GM19455 (cell line): ENCODE measurements at regions not wholly inside any gene's neighbourhood (a gene's known extent, or its start where the extent isn't known, plus 50 kb on each side); places are given as distances from the start of the nearest gene placed in this dataset.

Source experiments
- ATAC-seq: cut with Tn5 transposase; IDR thresholded peaks from one replicate; pipeline ENCODE4 v1.9.1; 2021; ENCODE audit not compliant: unreplicated experiment

DNA sequence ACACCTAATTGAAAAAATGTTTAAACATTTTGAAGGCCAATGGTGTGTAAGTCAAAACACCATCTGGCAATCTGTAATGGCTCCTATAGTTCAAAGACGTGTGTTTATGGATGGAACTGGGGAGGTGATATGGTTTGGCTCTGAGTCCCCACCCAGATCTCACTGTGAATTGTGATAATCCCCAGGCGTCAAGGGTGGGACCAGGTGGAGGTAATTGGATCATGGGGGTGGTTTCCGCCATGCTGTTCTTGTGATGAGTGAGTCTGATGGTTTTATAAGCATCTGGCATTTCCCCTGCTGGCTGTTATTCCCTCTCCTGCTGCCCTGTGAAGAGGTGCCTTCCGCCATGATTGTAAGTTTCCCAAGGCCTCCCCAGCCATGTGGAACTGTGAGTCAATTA is 52.2 kb downstream of the ADRA2C start:
- no peak for ATAC-seq

DNA sequence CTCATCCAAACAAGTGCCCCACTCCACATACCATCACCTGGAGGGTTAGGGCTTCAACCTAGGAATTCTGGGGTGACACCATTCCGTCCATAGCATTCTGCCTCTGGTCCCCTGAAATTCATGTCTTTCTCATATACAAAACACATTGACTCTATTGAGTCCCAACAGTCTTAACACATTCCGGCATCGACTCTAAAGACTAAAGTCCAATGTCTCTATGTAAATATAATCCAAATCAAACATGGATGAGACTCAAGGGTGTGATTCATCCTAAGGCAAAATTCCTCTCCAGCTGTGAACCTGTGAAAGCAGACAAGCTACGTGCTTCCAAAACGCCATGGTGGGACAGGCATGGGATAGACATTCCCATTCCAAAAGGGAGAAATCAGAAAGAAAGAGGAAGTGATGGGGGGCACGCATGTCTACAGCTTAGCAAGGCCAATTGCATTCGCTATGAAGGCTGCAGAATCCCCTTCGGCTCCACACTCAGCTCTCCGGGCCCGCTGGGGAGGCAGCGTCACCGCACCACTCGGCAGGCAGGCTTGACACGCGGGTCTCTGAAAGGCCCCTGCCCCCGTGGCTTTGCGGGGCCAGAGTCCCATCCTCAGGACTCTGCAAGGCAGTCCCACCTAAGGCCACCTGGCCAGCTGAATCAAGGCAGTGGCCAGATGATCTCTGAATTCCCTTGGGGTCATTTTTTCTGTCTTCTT is 53.2 kb downstream of the ADRA2C start:
- no peak for ATAC-seq

DNA sequence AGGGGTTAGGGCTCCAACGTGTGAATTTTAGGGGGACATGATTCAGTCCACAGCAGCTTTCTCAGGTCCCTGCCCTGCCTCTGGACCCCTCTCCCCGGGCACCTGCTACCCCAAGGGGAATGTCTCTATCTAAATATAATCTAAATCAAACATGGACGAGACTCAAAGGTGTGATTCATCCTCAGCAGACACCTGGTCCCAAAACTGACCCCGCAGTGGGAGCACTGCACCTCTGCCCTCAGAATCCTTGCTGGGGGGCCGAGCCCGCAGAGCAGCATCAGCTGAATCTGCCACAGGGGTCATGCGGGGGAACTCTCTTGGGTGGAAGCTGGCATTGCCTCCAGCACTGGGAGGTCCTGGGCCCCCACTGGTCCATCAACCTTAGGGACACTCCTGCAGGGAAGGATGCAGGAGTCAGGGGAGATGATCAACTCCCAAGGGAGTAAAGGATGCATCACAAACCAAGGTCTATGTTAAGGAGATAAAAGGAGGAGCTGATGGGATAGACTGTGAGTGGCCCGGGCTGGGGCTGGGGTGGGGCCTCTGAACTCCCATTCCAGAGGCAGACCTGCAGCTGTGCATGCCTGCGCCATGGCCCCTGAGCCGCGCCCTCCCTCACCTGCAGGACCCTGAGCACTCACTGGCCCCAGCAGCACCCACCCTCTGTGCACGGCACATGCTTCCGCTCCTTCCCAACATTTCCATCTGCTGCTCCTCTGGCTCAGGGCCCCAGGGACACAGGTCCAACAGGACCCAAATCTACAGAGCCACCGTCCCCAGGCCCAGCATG is 54.0 kb downstream of the ADRA2C start:
- ATAC-seq: no peak

DNA sequence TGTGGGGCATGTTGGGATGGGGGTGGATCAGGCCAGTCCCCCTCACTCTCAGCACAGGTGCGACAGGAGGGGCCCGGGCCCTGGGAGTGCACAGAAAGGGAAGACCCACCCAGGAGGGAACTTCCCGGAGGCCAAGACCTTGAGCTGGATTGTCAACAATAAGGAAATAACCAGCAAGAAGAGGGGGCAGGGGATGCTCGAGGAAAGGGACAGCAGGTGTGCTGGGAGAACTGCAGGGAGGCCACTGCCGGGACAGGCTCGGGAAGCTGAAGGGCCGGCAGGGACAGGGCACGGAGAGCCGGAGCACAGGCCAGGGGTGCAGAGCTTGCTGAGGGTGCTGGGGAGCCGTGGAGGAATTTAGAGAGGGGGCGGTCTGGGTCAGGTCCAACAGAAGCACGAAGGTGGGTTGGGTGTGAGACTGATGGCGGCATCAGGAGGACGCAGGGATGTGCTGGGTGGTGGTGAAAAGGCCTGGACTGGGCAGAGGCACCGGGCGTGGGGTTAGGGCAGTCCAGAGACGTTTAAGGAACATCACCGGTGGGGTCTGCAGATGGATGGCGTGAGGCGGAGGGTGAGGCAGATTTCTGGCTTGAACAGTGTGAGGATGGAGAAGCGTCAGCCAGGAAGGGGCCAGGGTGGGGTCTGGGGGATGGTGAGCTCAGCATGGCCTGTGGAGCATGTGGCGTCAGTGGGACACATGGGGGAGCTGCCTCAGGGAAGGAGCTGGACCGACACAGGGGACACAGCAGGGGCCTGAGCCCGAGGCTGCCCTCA is 54.8 kb downstream of the ADRA2C start:
- no peak for ATAC-seq

DNA sequence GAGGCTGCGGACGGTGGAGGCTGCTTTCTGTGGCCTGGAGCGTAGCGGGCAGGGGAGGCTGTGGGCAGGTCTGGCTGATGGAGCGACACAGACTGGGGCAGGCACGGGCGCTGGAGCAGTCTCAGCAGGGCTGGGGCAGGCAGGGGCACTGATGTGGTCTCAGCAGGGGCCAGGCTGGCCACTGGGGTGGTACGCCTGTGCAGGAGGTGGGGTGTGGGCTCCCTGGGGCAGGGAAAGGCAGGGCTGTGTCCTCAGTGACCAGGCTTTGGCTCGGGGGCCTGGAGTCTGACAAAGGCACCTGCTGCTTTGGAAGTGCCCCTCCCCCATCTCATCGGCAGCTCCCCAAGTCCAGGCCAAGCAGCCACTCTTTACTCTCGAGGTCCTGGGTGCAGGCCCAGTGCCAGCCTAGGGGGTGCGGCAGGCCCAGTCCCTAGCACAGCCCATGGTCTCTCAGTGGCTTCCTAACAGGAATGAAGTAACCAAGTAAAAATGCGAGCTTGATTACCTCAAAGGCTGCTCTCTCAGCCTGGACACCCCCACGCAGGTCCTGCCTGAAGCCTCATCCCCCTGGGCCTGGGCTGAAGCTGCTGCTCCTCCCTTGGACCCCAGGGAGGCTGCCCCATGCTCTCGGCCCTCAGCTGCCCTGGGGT is 55.5 kb downstream of the ADRA2C start:
- no peak for ATAC-seq

DNA sequence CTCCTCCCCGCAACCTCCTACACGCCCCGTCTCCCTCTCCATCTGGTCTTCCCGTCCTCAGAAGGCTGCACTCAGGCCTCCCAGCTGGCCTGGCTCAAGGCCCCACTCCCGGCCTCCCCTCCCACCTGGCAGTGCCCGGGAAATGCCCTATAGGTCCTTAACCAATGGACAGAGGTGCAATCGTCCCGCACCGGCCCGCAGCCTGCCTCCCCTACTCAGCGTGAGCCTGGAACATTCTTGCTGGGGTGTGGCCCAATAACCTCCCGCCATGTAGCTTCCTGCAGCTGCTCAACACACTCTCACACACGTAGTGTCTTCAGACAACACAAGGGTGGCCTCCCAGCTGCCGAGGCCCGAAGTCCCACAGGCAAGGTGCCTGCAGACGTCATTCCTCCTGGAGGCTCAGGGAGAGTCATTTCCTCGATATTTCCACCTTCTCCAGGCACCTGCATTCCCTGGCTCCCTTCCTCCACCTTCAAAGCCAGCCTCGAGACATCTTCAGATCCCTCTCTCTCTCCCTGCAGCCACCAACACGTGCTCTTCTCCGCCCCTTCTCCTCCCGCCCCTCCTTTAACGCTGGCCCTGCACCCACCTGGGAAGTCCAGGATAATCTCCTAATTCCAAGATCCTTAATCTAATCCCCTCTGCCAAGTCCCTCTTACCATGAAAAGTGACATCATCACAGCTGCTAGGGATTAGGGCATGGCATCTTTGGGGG is 56.2 kb downstream of the ADRA2C start:
- ATAC-seq: no peak

DNA sequence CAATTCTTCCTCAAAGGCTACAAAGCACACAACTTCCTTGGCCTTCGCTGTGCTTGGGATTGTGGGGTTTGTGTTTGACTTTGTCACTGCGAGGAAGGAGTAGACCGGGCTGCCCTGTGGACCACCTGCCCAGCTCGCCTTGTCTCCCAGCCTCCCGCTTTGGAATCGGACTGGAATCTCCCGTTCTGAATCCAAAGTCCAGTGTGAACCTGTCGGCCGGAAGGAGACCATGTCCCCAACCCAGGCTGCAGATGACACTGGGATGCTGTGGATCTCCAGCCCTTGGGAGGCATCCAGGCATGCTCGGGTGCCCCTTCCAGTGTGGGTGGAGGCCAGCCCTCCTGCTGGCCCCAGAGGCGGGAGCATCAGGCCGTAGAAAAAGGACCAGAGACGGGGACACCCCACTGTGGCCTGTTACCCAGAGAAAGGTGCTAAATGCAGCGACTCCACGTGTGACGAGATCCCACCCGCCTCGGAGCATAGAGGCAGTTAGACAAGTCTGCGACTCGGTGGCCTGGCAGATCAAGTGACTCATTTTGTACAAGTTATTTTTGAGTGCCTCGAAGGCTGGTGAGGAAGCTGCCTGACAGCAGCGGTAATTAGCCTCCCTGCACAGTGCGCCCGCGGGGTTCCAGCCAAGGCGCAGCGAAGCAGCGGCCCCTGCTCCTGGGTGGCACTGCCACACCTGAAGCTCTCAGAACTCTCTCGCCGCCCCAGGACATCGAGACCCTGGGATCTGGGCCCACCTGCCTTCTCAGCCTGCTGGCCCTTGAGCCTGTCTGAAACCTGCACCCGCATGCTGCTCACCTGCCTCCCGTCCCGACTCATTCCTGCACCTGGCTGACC is 57.5 kb downstream of the ADRA2C start:
- ATAC-seq: no peak

DNA sequence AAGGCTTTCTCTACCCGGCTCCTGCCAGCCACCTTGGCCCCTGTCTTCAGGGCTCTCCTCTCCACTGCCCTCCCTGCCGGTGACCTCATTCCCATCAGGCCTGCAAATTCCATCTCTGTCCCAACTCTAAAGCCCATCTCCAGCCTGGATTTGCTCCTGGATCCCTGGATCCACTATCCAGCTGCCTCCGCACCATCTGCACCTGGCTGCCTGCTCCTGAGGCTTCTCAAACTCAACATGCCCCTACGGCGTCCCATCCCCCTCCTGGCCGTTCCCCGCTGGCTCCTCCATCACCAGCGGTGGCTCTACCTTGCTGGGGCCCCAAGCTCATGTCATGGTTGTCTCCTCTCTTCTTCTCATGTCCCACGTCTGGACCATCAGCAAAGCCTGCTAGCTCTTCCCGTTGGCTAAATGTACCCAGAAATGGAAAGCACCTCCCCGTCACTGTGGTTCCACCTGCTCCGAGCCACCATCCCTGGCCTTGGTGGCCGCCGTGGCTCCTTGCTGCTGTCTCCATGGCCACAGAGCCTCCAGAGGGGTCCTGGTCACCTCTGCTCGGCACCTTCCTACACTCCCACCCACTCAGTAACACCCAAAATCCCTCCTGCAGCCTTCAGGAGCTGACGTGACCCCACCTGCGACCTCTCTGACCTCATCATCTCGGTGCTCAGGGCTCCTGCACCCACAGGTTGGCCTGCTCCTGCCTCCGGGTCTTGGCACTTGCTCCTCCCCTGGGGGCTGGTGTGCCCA is 58.5 kb downstream of the ADRA2C start:
- no peak for ATAC-seq

DNA sequence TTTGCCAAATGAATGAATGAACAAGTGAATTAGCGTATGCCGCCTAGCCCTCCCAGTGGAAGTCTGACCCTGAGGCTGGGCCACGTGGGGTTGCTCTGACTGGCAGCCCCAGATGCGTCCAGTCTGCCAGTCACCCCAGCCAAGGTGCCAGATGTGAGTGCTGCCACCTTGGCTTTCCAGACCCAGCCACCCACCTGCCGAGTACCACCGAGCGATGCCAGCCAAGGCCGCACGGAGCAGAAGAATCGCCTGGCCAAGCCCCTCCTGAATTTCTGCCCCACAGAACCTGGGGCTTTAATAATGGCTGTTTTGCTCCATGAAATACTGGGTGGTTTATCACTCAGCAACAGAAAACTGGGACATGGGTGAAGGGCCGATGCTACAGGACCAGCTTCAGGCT is 59.3 kb downstream of the ADRA2C start:
- no peak for ATAC-seq

DNA sequence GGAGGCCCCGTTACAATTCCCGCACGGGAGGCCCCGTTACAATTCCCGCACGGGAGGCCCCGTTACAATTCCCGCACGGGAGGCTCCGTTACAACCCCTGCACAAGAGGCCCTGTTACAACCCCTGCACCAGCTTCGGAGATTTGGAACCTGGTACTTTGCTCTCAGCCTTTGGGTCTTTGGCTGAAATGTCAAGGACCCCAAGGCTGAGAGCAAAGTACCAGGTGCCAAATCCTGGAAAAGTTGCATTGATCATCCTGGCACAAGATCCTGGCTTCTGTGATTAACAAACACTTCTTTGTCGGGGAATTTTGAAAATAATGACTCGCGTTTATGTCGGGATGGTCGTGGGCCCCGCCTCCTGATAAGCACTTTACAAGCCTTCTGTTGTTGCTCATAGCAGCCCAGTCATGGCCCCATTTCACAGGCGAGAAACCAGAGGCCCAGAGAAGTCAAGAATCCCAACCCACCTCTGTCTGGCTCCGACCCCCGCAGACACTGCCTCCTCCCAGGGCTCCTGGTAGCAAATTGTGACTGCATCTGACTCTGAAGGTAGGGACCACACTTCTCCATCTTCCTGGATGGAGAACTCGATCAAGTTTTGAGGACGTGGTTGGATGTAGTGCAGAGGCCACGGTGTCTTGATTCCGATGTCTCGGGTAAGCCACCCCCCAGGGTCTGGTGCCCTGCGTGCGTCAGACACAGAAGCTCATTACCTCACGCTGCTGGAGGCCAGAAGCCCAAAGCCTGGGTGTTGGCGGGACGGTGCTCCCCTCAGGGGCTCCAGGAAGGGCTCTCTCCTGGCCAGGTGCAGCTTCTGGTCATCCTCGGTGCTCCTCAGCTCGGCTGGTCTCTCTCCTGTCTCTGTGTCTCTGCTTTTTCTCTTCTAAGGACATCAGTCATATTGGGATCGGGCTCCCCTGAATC is 60.3 kb downstream of the ADRA2C start:
- ATAC-seq: no peak

DNA sequence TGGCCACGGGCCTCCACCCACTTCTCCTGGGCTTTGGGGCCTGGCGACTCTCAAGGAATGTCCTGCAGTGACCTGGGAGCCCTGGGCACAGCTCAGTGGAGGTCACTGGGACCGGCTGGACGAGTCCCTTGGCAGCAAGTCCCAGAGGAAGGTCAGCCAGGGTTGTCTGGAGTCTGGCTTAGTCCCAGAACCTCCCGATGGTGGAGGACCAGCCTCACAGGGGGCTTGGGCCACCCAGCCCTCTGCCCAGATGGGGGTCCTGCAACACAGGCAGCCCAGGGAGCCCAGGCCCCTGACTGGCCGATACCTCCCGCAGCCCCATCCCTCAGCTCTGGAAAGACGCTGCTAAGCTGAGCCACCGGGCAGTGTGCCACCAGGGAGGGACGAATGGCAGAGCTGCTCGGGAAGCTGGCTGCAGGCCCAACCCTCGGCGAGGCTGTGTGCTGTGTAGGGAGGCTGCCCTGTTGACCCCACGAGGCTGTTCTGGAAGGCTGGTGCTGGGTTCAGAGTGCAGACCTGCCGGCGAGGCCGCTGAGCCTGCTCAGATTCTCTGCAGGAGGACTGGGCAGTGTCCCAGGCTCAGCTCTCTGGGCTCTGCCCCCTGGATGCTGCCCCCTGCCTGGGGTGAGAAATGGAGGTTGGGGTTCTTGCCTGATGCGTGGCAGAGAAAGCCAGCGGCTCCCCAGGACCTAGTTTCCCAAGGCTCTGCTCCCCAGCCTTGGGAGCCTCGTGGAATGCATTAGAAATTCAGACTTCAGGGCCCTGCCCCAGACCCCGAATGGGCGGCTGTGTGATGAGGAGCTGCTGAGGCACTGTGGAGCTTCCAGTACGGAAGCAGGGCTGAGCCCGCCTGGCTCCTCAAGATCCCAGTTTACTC is 61.7 kb downstream of the ADRA2C start:
- no peak for ATAC-seq

DNA sequence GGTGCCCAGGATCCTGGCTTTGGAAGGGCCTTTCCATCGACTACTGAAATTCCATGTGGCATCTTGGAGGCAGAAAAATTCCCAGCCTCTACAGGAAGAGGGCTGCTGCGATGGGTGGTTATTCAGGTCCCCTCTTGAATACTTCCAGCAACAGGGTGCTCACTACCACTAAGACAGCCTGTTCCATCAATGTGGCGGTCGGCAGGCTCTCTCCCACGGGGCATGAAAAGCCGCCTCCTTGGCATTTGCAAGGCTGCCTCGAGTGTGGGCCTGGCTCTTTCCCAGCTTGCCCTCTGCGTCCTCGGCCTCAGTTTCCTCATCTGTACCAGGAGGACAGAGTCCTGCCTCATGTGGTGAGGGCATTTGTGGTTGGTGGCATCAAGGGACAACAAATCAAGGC is 62.4 kb downstream of the ADRA2C start:
- ATAC-seq: no peak

DNA sequence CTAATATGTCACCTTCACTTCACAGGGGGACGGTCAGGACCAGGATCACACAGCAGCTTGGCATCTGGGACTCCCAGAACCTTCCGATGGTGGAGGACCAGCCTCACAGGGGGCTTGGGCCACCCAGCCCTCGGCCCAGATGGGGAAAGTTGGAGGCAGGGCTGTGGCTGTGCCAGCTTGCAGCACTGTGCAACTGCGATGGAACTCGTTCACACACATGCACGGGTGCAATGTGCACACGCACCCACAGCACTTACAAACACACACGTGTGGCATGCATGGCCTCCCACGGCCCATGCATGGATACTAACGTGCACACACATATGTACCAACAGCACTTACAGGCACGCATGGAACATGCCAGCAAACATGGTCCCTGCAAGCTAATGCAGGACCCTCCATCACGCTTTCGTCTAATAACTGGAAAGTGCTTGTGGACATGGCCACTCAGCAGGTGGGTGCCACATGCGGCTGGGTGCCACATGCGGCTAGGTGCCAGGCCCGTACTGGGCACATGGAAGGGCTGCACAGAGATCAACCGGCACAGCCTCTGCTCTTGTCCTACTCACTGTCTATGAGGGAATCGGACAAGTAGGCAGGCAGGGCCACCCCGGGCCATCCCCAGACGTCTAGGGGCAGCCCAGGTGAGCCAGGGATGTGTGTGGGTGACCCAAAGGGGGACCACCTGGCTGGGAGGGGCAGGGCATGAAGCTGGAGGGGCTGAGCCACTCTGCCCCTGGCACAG is 63.2 kb downstream of the ADRA2C start:
- no peak for ATAC-seq

DNA sequence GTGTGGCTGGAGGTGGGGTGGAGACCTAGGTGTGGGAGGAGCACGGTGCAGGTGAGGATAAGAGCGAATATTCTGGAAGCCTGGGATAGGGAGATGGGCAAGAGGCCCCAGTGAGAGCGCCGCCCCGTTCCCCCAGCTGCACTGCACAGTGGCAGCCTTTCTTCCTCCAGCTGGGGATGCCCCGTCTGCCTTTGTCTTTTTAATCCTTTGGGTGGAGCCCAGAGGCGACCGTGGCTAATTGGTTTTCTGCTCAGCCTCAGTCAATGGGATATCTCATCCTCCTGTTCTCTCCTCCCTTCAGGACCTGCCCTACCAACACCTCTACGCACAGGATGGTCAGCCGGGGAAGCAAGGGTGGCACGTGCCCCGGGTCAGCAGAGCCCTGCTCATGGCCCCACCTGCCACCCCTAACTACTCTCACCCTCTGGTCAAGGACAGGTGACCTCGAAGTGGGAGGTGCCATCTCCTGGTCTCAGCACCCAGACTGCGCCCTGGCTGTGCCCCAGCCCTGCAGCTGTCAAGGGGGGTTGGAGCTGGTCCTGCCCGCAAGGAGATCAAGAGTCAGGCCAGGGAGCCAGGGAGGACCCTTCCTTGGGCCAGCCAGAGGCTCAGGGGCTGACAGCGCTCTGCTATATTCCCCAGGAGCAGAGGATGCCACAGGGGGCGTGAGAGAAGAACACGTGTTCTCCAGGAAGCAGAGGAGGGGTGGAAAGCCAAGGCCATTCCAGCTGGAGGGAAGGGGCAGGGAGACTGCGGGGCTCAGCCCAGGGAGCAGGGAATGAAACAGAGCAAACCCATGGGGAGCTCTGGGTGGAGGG is 64.0 kb downstream of the ADRA2C start:
- no peak for ATAC-seq

DNA sequence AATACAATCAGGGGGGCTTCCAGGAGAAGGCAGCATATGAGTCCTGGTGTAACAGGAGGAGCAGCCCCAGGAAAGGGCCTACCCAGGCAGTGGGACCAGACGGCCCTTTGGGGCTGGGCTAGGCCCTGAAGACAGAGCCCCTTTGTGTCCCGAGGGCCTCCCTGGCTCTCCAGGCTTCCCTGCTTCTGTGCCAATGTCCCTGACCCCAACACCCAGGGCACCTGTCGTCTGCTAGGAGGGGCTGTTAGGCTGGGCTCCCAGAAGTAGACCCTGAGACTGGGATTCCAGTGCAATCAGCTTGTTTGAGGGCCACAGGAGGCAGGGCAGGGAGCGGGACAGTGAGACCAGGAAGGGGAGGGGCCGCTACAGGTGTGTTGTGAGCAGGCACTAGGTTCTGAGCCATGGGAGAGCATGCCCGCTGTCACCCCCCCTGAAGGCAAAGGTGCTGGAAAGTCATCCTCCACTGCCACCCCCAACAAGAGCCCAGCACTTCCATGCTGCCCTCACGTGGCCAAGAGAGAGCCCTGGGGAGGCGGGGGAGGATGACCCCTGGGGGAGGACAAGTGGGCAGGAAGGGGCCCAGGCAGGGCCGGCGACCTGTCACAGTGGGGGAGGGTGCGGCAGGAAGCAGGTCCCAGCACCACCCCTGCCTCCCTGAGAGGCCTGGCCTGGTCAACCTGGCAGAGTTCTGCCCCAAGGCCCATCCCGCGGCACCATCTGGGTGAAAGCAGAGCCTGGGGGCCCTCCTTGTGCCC is 64.8 kb downstream of the ADRA2C start:
- no peak for ATAC-seq
